ENCODE measurements at regions not wholly inside any gene's neighbourhood (a gene's known extent, or its start where the extent isn't known, plus 50 kb on each side); places are given as distances from the start of the nearest gene placed in this dataset.
"Not testable (repeated sequence)": the region's sequence is repeated elsewhere in the genome, so short reads cannot be mapped to it uniquely, and the experiment has no call there.

GRCh38 chr3:89783341-89783927, 676.0 kb downstream of the EPHA3 start:
- DNase-seq: no peak

- DNase-seq: no peak
Observed at GRCh38 chr3:89787485-89787884, 680.1 kb downstream of the EPHA3 start.

GRCh38 chr3:89787979-89788378, 680.6 kb downstream of the EPHA3 start:
- DNase-seq: no peak

GRCh38 chr3:89795506-89795905, 688.1 kb downstream of the EPHA3 start:
- no peak for DNase-seq

GRCh38 chr3:89802881-89803280, 695.5 kb downstream of the EPHA3 start:
- DNase-seq: no peak

- no peak for DNase-seq
Observed at GRCh38 chr3:89803711-89804110, 696.3 kb downstream of the EPHA3 start.

GRCh38 chr3:89806166-89806565, 698.7 kb downstream of the EPHA3 start:
- DNase-seq: no peak

GRCh38 chr3:89808680-89809197, 701.3 kb downstream of the EPHA3 start:
- DNase-seq: no peak

- no peak for DNase-seq
Observed at GRCh38 chr3:89813500-89813899, 706.1 kb downstream of the EPHA3 start.

GRCh38 chr3:89841041-89841440, 733.6 kb downstream of the EPHA3 start:
- no peak for DNase-seq

- DNase-seq: no peak
Observed at GRCh38 chr3:89845053-89845452, 737.6 kb downstream of the EPHA3 start.

- DNase-seq: no peak
Observed at GRCh38 chr3:89847955-89848354, 740.5 kb downstream of the EPHA3 start.

- DNase-seq: no peak
Observed at GRCh38 chr3:89851974-89852621, 744.7 kb downstream of the EPHA3 start.

GRCh38 chr3:89859757-89860156, 752.3 kb downstream of the EPHA3 start:
- no peak for DNase-seq

GRCh38 chr3:89867286-89867685, 759.9 kb downstream of the EPHA3 start:
- no peak for DNase-seq

- DNase-seq: no peak
Observed at GRCh38 chr3:89876116-89876515, 768.7 kb downstream of the EPHA3 start.

- no peak for DNase-seq
Observed at GRCh38 chr3:89877230-89877629, 769.8 kb downstream of the EPHA3 start.

- no peak for DNase-seq
Observed at GRCh38 chr3:89889386-89889785, 782.0 kb downstream of the EPHA3 start.

GRCh38 chr3:89908711-89909213, 801.3 kb downstream of the EPHA3 start:
- no peak for DNase-seq

- DNase-seq: no peak
Observed at GRCh38 chr3:89912031-89912430, 804.6 kb downstream of the EPHA3 start.

- no peak for DNase-seq
Observed at GRCh38 chr3:89923921-89924610, 816.6 kb downstream of the EPHA3 start.

GRCh38 chr3:89925976-89926375, 818.6 kb downstream of the EPHA3 start:
- no peak for DNase-seq

GRCh38 chr3:89932882-89933281, 825.5 kb downstream of the EPHA3 start:
- DNase-seq: no peak

GRCh38 chr3:89944461-89944860, 837.0 kb downstream of the EPHA3 start:
- not testable (repeated sequence) for DNase-seq
